ENCODE measurements at regions not wholly inside any gene's neighbourhood (a gene's known extent, or its start where the extent isn't known, plus 50 kb on each side); places are given as distances from the start of the nearest gene placed in this dataset.
"Not testable (repeated sequence)": the region's sequence is repeated elsewhere in the genome, so short reads cannot be mapped to it uniquely, and the experiment has no call there.

DNA sequence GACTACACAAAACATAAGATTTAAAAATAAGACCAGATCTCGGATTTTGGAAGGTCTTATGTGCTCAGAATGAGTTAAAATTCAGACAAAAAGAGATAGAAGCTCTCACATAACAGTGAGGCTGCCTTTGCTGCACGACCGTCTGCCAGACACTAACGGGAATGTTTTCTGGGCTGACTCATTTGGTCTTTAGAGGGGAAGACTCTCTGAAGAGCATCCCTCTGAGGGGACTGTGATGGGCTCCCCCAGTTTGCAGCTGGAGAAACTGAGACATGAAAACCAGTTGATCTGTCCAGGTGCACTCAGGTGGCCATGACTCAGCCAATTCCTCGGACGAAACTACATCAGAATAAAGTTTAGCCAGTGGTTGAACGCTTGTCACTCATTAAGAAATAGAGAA is 153.9 kb downstream of the RNASET2 start:
- Histone ChIP-seq H3K9me3 (ENCODE audit: control insufficient read depth, low read length) (peaks cover 5% of the 10 kb centered on the region), H3K27me3 (ENCODE audit: control insufficient read depth in 1 of 2, insufficient read depth in 2 of 2, low read length in 1 of 2) (no peaks in the 10 kb centered on the region), H3K4me1 (ENCODE audit: control insufficient read depth in 1 of 2, insufficient read depth in 2 of 2, low read length in 2 of 2) (no peaks in the 10 kb centered on the region), H3K27ac (ENCODE audit: low read depth in 1 of 2, low read length in 2 of 2) (no peak overlapping the region), H3K4me3 (ENCODE audit: low read length in 2 of 2) (no peak overlapping the region), H3K36me3 (ENCODE audit: control insufficient read depth in 1 of 2, insufficient read depth in 2 of 2, low read length in 1 of 2) (no peaks in the 10 kb centered on the region)
- no peak for DNase-seq
- intact Hi-C loops (cut with DNase I), result no loop called here
- no peak for ATAC-seq (ENCODE audit: low FRiP score)
- WGBS, 2 donors, result 66 to 72% methylated on average over 7 of the region's 7 CpGs

DNA sequence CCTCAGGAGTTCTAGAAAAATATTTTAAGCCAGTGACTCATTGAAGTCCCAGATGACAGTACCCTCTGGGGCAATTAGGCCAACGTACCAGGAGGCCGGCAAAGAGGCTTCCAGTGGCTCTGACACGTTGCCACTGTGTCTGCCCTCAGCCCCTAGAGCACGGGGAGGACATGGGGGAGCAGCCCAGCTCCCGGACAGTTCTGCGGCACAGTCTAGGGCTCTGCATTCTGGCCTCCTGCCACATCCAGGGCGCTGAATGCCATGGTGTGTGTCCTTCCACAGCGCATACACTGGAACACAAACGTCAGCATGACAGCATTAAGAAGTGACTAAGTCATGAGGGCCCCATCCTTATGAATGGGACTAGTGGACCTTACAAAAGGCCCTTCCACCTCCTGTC is 156.2 kb downstream of the RNASET2 start:
- Histone ChIP-seq H3K4me3 (ENCODE audit: low read length in 2 of 2) (no peak overlapping the region), H3K27me3 (ENCODE audit: control insufficient read depth in 1 of 2, insufficient read depth in 2 of 2, low read length in 1 of 2) (no peaks in the 10 kb centered on the region), H3K36me3 (ENCODE audit: control insufficient read depth in 1 of 2, insufficient read depth in 2 of 2, low read length in 1 of 2) (no peaks in the 10 kb centered on the region), H3K4me1 (ENCODE audit: control insufficient read depth in 1 of 2, insufficient read depth in 2 of 2, low read length in 2 of 2) (no peaks in the 10 kb centered on the region), H3K27ac (ENCODE audit: low read depth in 1 of 2, low read length in 2 of 2) (no peak overlapping the region), H3K9me3 (ENCODE audit: control insufficient read depth, low read length) (peaks cover 2% of the 10 kb centered on the region)
- intact Hi-C loops (cut with DNase I), result no loop called here
- DNase-seq (no peak), ATAC-seq (ENCODE audit: low FRiP score) (no peak)
- 82% methylated on average over 9 of the region's 9 CpGs for WGBS, 2 donors

DNA sequence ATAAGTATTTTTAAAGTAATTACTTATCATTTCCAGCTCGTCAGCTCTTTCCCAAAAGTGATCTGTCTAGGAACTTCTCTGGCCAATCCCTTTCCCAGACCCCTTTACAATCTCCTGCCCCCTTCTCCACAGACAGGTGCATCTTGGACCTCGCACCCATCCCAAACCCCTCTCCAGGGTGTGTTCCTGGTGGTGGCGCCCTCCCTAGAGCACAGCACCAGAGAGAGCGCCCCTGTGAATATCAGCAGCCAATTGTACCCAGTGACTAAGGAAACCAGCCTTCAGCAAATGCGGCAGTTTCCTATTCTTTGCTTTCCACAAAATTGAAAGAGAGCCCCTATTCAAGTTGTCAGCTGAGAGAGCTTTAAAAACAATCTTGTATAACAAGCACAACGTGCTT is 157.7 kb downstream of the RNASET2 start:
- no peaks in the 10 kb centered on the region for H3K9me3 ChIP-seq (ENCODE audit: control insufficient read depth, low read length)
- H3K36me3 ChIP-seq (ENCODE audit: control insufficient read depth in 1 of 2, insufficient read depth in 2 of 2, low read length in 1 of 2), result no peaks in the 10 kb centered on the region
- 58 to 67% methylated on average over 6 of the region's 6 CpGs for WGBS, 2 donors
- H3K27ac ChIP-seq (ENCODE audit: low read depth in 1 of 2, low read length in 2 of 2), result no peak overlapping the region
- intact Hi-C loops (cut with DNase I), result no loop called here
- no peak for ATAC-seq (ENCODE audit: low FRiP score)
- DNase-seq, result no peak
- H3K4me3 ChIP-seq (ENCODE audit: low read length in 2 of 2), result no peak overlapping the region
- no peaks in the 10 kb centered on the region for H3K27me3 ChIP-seq (ENCODE audit: control insufficient read depth in 1 of 2, insufficient read depth in 2 of 2, low read length in 1 of 2)
- H3K4me1 ChIP-seq (ENCODE audit: control insufficient read depth in 1 of 2, insufficient read depth in 2 of 2, low read length in 2 of 2), result no peaks in the 10 kb centered on the region

DNA sequence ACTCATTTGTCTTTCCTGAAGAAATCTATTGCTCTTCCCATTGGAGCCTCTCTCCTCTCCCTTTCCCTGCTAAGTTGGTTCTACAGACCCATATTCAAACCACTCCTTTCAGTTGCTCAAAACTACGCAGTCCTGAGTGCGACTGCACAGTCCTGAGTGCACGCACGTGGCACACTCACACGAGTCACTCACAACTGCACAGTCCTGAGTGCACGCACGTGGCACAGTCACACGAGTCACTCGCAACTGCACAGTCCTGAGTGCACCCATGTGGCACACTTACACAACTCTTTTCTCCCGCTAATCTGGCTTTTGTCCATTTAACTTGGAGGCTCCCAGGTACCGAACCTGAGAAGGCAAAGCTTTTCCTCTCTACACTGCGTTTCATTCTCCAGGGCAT is 159.7 kb downstream of the RNASET2 start:
- Histone ChIP-seq H3K4me1 (ENCODE audit: control insufficient read depth in 1 of 2, insufficient read depth in 2 of 2, low read length in 2 of 2) (no peaks in the 10 kb centered on the region), H3K4me3 (ENCODE audit: low read length in 2 of 2) (no peak overlapping the region), H3K36me3 (ENCODE audit: control insufficient read depth in 1 of 2, insufficient read depth in 2 of 2, low read length in 1 of 2) (no peaks in the 10 kb centered on the region), H3K27ac (ENCODE audit: low read depth in 1 of 2, low read length in 2 of 2) (no peak overlapping the region), H3K27me3 (ENCODE audit: control insufficient read depth in 1 of 2, insufficient read depth in 2 of 2, low read length in 1 of 2) (no peaks in the 10 kb centered on the region), H3K9me3 (ENCODE audit: control insufficient read depth, low read length) (no peaks in the 10 kb centered on the region)
- WGBS, 2 donors, result 91 to 92% methylated on average over 12 of the region's 12 CpGs
- DNase-seq (no peak), ATAC-seq (ENCODE audit: low FRiP score) (no peak)
- intact Hi-C loops (cut with DNase I), result no loop called here

DNA sequence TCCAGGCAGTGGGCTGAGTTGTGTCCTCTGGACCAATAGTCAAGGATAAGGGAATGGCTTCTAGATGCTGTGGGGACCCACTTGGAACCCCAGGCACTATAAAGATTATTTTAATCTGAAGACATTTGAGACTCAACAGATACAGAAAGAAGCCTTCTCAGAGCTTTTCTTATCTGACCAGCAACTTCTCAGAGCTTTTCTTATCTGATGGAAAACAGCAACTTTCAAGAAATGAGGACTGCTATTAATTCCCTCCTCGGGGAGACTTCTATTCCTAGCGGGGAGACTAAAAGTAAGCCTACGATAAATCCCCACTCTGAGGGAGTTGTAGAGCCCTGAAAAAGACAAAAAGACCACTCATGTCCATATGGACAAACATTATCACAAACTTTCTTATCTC is 160.5 kb downstream of the RNASET2 start:
- Histone ChIP-seq H3K27me3 (ENCODE audit: control insufficient read depth in 1 of 2, insufficient read depth in 2 of 2, low read length in 1 of 2) (no peaks in the 10 kb centered on the region), H3K36me3 (ENCODE audit: control insufficient read depth in 1 of 2, insufficient read depth in 2 of 2, low read length in 1 of 2) (no peaks in the 10 kb centered on the region), H3K27ac (ENCODE audit: low read depth in 1 of 2, low read length in 2 of 2) (no peak overlapping the region), H3K4me1 (ENCODE audit: control insufficient read depth in 1 of 2, insufficient read depth in 2 of 2, low read length in 2 of 2) (no peaks in the 10 kb centered on the region), H3K4me3 (ENCODE audit: low read length in 2 of 2) (no peak overlapping the region), H3K9me3 (ENCODE audit: control insufficient read depth, low read length) (no peaks in the 10 kb centered on the region)
- 14 to 22% methylated on average over 3 of the region's 3 CpGs for WGBS, 2 donors
- intact Hi-C loops (cut with DNase I), result no loop called here
- DNase-seq, result no peak
- no peak for ATAC-seq (ENCODE audit: low FRiP score)

DNA sequence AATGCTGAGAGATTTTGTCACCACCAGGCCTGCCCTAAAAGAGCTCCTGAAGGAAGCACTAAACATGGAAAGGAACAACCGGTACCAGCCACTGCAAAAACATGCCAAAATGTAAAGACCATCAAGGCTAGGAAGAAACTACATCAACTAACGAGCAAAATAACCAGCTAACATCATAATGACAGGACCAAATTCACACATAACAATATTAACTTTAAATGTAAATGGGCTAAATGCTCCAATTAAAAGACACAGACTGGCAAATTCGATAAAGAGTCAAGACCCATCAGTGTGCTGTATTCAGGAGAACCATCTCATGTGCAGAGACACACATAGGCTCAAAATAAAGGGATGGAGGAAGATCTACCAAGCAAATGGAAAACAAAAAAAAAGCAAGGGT is 163.8 kb upstream of the RPS6KA2 start:
- H3K4me3 ChIP-seq (ENCODE audit: low read length in 2 of 2); H3K27me3 ChIP-seq (ENCODE audit: control insufficient read depth in 1 of 2, insufficient read depth in 2 of 2, low read length in 1 of 2); H3K4me1 ChIP-seq (ENCODE audit: control insufficient read depth in 1 of 2, insufficient read depth in 2 of 2, low read length in 2 of 2); H3K27ac ChIP-seq (ENCODE audit: low read depth in 1 of 2, low read length in 2 of 2); DNase-seq; ATAC-seq (ENCODE audit: low FRiP score); intact Hi-C loops (cut with DNase I); H3K36me3 ChIP-seq (ENCODE audit: control insufficient read depth in 1 of 2, insufficient read depth in 2 of 2, low read length in 1 of 2); H3K9me3 ChIP-seq (ENCODE audit: control insufficient read depth, low read length): not testable (repeated sequence)
- WGBS, 2 donors, result 55 to 87% methylated on average over 2 of the region's 3 CpGs

DNA sequence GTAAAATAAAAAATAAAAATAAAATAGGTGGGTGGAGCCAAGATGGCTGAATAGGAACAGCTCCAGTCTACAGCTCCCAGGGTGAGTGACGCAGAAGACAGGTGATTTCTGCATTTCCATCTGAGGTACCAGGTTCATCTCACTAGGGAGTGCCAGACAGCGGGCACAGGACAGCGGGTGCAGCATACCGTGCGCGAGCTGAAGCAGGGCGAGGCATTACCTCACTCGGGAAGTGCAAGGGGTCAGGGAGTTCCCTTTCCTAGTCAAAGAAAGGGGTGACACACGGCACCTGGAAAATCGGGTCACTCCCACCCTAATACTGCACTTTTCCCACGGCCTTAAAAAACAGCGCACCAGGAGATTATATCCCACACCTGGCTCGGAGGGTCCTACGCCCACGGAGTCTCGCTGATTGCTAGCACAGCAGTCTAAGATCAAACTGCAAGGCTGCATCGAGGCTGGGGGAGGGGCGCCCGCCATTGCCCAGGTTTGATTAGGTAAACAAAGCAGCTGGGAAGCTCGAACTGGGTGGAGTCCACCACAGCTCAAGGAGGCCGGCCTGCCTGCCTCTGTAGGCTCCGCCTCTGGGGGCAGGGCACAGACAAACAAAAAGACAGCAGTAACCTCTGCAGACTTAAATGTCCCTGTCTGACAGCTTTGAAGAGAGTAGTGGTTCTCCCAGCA is 161.9 kb upstream of the RPS6KA2 start:
- not testable (repeated sequence) for H3K27ac ChIP-seq (ENCODE audit: low read depth in 1 of 2, low read length in 2 of 2); H3K36me3 ChIP-seq (ENCODE audit: control insufficient read depth in 1 of 2, insufficient read depth in 2 of 2, low read length in 1 of 2); H3K4me3 ChIP-seq (ENCODE audit: low read length in 2 of 2); H3K4me1 ChIP-seq (ENCODE audit: control insufficient read depth in 1 of 2, insufficient read depth in 2 of 2, low read length in 2 of 2); ATAC-seq (ENCODE audit: low FRiP score); H3K9me3 ChIP-seq (ENCODE audit: control insufficient read depth, low read length); H3K27me3 ChIP-seq (ENCODE audit: control insufficient read depth in 1 of 2, insufficient read depth in 2 of 2, low read length in 1 of 2)
- WGBS, 2 donors, result 91 to 95% methylated on average over 22 of the region's 22 CpGs
- peak in 1 of 2 donors; percentile 62 for DNase-seq
- intact Hi-C loops (cut with DNase I), result loop anchor here in 1 of 2 donors (10.0 kb wide), 1 partner anchor 166 kb away; the partner anchor contains the start of gene RNASET2

DNA sequence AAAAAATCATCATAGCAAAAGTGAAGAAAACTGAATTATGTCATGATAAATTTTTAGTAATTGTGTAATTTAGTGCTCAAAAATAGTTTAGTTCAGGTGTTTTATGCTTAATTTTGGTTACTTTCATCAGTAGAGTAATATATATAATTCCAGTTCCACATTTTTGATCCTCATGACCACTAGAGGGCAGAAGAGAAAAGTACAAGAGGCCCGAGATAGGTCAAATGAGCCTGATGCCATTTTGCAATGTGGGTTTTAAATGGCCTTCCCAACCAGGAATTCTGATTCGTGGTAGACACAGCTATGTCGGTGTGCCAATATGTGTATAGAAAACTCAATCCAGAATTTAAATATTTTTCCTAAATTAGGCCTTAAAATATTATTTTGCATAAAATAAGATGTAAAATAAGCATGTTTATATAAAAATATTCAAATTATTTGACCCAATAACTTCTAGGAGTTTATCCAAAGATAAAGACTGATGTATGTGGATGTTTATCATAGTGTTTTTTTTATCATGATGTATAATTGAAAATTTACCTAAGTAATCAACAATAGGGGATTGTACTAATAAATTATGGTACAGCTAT is 159.7 kb upstream of the RPS6KA2 start:
- intact Hi-C loops (cut with DNase I), result loop anchor here in 1 of 2 donors (10.0 kb wide), 1 partner anchor 168 kb away; the partner anchor contains the start of gene RNASET2

DNA sequence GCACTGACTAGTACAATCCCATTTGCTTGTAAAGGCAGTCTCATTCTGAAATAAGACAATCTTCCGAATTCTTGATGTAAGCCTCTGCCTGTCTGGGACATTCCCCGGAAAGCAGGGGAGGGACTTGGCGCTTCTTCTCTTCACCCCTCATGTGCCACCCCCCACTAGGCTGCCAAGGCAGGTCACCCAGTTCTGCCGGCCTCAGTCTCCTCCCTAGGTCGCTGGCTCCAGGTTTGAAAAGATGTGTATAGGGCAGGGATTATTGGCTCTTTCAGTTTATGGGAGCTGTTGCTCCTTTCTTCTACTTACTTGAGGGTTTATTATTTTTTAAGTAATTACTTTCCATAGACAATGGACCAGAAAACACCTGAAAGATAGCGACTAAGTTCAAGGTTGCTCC is 158.1 kb upstream of the RPS6KA2 start:
- 76 to 81% methylated on average over 6 of the region's 6 CpGs for WGBS, 2 donors
- intact Hi-C loops (cut with DNase I), result loop anchor here in 1 of 2 donors (10.0 kb wide), 1 partner anchor 170 kb away; the partner anchor contains the start of gene RNASET2
- ATAC-seq (ENCODE audit: low FRiP score) (no peak), DNase-seq (peak in 1 of 2 donors; percentile 55)
- Histone ChIP-seq H3K9me3 (ENCODE audit: control insufficient read depth, low read length) (no peaks in the 10 kb centered on the region), H3K36me3 (ENCODE audit: control insufficient read depth in 1 of 2, insufficient read depth in 2 of 2, low read length in 1 of 2) (no peaks in the 10 kb centered on the region), H3K4me3 (ENCODE audit: low read length in 2 of 2) (no peak overlapping the region), H3K27me3 (ENCODE audit: control insufficient read depth in 1 of 2, insufficient read depth in 2 of 2, low read length in 1 of 2) (no peaks in the 10 kb centered on the region), H3K4me1 (ENCODE audit: control insufficient read depth in 1 of 2, insufficient read depth in 2 of 2, low read length in 2 of 2) (no peaks in the 10 kb centered on the region), H3K27ac (ENCODE audit: low read depth in 1 of 2, low read length in 2 of 2) (no peak overlapping the region)

More for the DNA sequence above, 159.7 kb upstream of the RPS6KA2 start:
- 6 to 7% methylated on average over 3 of the region's 3 CpGs for WGBS, 2 donors
- Histone ChIP-seq H3K27ac (ENCODE audit: low read depth in 1 of 2, low read length in 2 of 2) (no peak overlapping the region), H3K27me3 (ENCODE audit: control insufficient read depth in 1 of 2, insufficient read depth in 2 of 2, low read length in 1 of 2) (no peaks in the 10 kb centered on the region), H3K4me1 (ENCODE audit: control insufficient read depth in 1 of 2, insufficient read depth in 2 of 2, low read length in 2 of 2) (no peaks in the 10 kb centered on the region), H3K4me3 (ENCODE audit: low read length in 2 of 2) (no peak overlapping the region), H3K36me3 (ENCODE audit: control insufficient read depth in 1 of 2, insufficient read depth in 2 of 2, low read length in 1 of 2) (no peaks in the 10 kb centered on the region), H3K9me3 (ENCODE audit: control insufficient read depth, low read length) (no peaks in the 10 kb centered on the region)
- DNase-seq, result no peak
- peak; percentile 71 for ATAC-seq (ENCODE audit: low FRiP score)

All from aorta (tissue), 5 donors.